ENCODE measurements at regions not wholly inside any gene's neighbourhood (a gene's known extent, or its start where the extent isn't known, plus 50 kb on each side); places are given as distances from the start of the nearest gene placed in this dataset.

DNA sequence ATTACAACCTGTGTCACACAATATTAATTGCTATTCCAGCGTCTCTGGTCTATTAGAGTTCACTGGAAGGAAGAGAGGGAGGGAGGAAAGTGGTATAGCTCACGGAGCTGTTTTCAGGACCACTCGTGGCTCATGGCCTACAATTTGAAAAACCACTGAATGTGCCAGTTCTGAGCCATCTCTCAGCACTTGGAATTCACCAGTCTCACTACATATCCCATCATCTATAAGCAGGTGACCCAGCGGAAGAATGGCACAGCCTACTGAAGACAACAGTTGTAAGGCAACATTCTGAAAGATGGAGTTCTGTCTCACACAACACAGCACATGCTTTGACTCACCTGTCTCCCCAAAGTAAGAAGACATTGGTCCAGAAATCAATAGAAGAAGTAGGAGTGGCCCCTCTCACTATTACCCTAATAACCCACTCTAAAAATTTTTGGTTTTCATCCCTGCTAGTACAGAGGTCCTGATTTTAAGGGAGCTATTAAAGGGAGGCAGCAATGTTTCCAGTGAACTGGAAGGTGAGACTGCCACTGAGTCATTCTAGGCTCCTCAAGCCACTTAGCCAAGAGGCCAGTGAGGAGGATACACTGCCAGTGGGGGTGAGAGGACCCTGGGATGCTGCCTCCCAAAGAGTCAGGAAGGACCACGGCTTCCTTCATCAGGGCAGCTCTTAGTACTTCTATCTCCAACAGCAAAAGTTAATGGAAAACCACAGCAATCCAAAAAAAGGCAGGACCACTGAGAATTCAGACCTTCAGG, 50.0 kb upstream of the DOCK9 start:
- DNase-seq, result no peak

- DNase-seq, result no peak
Measured at GRCh38 chr13:99028890-99029289, 51.0 kb upstream of the DOCK9 start.

GRCh38 chr13:99029576-99029975, 51.7 kb upstream of the DOCK9 start:
- DNase-seq, result no peak

DNA sequence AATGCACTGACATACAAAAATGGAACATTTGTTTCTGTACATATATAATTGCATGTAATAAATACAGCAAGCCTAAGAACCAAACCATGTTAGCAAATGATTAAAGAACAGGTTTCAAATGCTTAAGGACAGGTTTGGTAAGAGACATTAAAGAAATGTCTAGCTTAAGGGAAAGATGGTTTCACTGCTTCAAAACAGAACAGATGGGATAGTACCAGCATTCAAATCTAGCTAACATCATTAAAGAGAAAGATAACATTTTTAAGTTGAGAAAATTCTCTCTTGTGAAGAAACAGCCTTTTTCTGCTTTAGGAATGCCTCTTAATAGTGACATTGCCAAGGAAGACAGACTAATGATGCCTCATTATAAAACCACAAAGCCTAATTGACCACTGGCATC, 52.5 kb upstream of the DOCK9 start:
- DNase-seq, result no peak

DNA sequence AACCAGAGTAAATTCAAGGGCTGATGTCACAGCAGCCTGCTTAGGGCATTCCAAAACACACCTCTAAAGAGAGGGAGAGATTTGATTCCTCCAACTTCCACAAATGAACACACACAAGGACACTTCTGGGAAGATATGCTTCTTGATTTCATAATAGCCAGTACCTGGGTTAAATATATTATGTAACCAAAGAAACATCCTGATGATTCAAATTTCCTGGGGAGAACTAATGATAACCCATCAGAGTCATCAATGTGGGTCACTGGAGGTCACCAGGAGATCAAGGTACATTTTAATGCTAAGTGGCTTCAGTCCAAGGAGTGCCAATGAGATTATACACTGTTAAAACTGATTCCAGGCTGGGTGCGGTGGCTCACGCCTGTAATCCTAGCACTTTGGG, 54.0 kb upstream of the DOCK9 start:
- no peak for DNase-seq

DNA sequence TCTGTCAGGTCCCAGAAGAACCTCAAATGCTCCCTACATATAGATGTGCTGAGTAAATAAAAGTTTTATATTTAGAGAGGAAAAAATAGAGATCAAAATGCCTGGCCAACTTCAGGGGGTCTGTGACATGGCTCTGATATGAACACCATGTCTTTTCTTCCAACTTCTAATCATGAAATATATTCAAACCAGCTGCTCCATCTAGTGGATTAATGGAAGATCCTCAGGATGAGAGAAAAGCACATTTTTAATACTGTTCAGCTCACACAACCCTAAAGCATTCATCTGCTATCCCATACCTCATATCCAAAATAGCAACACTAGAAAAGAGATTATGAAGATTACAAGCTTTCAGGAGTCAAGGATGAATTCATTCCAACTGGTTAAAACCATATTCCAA, 56.0 kb upstream of the DOCK9 start:
- peak; percentile 12 for DNase-seq

- no peak for DNase-seq
Measured at GRCh38 chr13:99034333-99035085, 56.6 kb upstream of the DOCK9 start.

DNA sequence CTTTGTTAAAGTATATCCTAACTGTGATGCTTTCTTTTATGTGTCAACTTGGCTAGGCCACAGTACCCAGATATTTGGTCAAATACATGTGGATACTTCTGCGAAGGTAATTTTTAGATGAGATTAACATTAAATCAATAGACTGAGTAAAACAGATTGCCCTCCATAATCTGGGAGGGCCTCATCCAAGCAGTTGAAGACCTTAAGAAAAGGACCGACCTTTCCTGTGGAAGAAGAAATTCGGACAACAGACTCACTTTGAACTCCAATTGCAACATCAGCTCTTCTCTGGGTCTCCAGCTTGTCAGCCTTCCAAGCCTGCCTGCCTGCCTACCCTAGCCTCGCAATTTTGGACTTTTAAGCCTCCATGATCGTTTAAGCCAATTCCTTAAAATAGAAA, 57.9 kb upstream of the DOCK9 start:
- no peak for DNase-seq

- DNase-seq, result no peak
Measured at GRCh38 chr13:99037756-99038155, 59.9 kb upstream of the DOCK9 start.

- DNase-seq, result no peak
Measured at GRCh38 chr13:99039718-99040280, 61.9 kb upstream of the DOCK9 start.

GRCh38 chr13:99040536-99041131, 62.8 kb upstream of the DOCK9 start:
- DNase-seq, result no peak

- DNase-seq, result no peak
Measured at GRCh38 chr13:99041337-99041736, 63.5 kb upstream of the DOCK9 start.

DNA sequence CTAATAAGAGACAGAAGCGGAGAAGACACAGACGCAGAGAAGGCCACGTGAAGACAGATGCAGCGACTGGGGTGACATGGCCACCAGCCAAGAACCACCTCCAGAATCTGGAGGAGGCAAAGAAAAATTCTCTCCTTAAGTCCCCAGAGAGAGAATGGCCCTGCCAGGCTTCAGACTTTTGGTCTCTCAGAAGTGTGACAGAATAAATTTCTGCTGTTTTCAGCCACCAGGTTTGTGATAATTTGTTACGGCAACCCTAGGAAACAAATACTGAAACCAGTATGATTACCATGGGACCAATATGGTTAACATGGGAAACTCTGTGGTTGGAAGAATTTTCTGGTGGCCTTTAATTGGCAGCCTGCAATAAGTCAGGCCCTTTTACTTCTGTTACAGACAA, 63.9 kb upstream of the DOCK9 start:
- DNase-seq, result no peak

- DNase-seq, result no peak
Measured at GRCh38 chr13:99042521-99043250, 64.8 kb upstream of the DOCK9 start.

DNA sequence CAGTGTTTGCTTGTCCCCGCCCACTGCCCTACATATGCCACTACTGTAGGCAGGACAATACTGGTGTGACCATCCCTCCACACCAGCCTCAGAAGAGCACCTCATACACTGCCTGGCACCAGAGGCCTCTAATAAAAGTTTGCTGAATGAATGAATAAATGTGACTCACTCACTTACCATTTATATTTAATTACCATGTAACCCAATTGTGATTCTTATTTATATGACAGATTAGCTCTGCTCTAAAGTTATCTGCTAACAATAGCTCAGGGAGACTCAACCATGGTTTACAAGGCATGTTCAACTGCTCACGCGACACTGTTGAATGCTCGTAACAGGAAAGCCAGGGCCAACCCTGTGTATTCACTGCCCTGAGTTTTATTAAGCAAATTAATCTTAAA, 66.0 kb upstream of the DOCK9 start:
- DNase-seq, result no peak

DNA sequence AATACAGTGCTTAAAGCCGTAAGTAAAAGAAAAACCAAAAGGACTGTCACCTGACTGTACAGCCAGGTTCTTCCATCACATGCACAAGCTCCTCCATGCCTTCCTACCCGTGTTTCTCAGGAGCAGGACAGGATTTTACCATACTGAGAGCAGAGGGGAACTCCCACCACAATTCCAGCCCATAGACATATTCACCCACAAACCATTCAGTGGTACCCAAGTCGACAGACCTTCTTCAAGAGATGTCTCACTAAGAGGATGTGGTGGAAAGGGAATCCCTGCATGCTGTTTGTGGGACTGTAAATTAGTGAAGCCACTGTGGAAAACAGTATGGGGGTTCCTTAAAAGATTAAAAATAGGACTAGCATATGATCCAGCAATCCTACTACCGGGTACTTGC, 66.9 kb upstream of the DOCK9 start:
- DNase-seq, result no peak

GRCh38 chr13:99045396-99045795, 67.5 kb upstream of the DOCK9 start:
- DNase-seq, result no peak

- DNase-seq, result no peak
Measured at GRCh38 chr13:99046851-99047250, 69.0 kb upstream of the DOCK9 start.

DNA sequence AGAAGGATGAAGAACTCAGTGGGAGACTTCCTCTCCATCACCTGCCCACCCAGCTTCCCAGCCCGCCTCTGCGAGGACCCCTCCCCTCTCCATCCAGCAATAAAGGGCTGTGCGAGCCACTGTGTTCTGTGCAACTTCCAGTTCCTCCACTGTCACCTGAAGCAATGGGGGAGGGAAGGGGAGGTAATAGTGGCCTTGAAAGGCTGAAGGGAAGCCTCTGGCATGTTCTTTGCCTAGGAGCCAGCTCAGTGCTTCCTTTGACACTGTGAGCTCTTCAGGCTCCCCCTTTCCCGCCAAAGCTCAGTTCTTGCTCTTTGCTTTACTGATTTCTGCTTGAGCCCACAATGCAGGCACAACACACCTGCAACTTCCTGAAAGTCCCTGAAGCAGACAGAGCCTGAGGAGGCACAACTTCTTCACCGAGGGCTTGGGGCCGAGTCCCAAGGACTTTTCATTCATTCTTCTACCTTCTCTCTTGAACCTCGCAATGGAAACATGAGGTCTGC, 73.2 kb upstream of the DOCK9 start:
- no peak for DNase-seq

- no peak for DNase-seq
Measured at GRCh38 chr13:99051768-99052455, 74.0 kb upstream of the DOCK9 start.

- DNase-seq, result no peak
Measured at GRCh38 chr13:99053636-99054233, 75.9 kb upstream of the DOCK9 start.

DNA sequence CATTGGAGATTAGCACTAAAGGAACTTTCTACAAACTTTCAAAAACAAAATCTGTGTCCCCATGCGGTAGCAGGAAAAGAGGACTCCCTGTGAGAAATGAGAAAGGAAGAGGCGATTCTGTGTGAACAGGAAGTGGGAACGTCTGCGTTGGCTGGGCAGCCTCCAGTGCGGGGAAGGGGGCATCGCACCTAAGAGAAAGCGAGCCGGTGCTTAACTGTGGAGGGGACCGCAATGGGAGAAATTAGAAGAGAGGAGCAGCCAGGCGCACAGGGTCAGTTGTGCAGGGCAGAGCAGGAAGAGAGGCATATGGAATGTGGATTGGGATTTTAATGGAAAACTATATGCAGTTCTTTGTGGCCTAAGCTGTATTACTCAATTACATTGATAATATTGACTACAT, 77.4 kb upstream of the DOCK9 start:
- no peak for DNase-seq

All from NCI-H1436 treated with DMSO at 0.1 percent for 48 hours (cell line).